ENCODE measurements at regions not wholly inside any gene's neighbourhood (a gene's known extent, or its start where the extent isn't known, plus 50 kb on each side); places are given as distances from the start of the nearest gene placed in this dataset.

DNA sequence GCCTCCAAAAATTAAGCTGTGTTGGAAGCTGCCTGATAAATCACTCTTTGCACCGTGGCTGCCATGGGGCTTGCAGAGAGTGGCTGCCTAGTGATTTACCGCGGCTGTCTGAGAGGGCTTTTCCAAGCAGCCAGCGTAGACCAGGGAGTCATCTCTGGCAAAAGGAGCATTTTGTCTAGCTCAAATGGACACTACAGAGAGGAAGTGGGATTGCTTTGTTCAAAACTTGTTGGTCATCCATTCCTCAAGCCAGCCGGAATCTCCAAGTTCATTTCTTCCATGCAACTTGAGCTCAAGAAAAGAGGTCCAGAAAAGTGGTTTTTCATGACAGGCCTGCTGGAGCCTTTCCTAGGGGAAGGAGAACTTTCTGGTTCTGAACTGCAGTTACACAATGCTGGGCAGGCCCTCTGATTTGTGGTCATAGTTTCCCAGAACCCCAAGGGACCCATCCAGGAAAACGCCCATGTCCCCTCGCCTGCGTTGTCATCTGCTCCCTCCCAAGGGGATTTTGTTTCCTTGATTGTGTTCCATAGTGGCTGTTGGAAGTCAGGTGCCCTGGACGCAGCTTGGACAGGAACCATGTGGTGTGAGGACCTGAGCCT lies 108.1 kb downstream of the TRIB2 start:
- no peaks in the 10 kb centered on the region for H3K36me3 Mint-ChIP-seq (ENCODE audit: low read depth)
- no peak overlapping the region for H3K4me3 Mint-ChIP-seq
- CTCF ChIA-PET = interaction anchor here (1.1 kb wide), 1 partner anchor 106 kb away, joined by 3 read pairs; no protein-coding TSS in a partner anchor
- intact Hi-C loops (cut with micrococcal nuclease) = no loop called here
- H3K27ac Mint-ChIP-seq = no peak overlapping the region
- POLR2A ChIA-PET = no interaction called here
- DNase-seq (no peak), ATAC-seq (no peak)
- H3K27me3 Mint-ChIP-seq = no peaks in the 10 kb centered on the region
- peaks cover 2% of the 10 kb centered on the region for H3K4me1 Mint-ChIP-seq (ENCODE audit: low read depth)
- TF ChIP-seq, protein P1, sequence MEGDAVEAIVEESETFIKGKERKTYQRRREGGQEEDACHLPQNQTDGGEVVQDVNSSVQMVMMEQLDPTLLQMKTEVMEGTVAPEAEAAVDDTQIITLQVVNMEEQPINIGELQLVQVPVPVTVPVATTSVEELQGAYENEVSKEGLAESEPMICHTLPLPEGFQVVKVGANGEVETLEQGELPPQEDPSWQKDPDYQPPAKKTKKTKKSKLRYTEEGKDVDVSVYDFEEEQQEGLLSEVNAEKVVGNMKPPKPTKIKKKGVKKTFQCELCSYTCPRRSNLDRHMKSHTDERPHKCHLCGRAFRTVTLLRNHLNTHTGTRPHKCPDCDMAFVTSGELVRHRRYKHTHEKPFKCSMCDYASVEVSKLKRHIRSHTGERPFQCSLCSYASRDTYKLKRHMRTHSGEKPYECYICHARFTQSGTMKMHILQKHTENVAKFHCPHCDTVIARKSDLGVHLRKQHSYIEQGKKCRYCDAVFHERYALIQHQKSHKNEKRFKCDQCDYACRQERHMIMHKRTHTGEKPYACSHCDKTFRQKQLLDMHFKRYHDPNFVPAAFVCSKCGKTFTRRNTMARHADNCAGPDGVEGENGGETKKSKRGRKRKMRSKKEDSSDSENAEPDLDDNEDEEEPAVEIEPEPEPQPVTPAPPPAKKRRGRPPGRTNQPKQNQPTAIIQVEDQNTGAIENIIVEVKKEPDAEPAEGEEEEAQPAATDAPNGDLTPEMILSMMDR (IDR thresholded peaks at IDR 0.05) = no peak
- no peaks in the 10 kb centered on the region for H3K9me3 Mint-ChIP-seq

DNA sequence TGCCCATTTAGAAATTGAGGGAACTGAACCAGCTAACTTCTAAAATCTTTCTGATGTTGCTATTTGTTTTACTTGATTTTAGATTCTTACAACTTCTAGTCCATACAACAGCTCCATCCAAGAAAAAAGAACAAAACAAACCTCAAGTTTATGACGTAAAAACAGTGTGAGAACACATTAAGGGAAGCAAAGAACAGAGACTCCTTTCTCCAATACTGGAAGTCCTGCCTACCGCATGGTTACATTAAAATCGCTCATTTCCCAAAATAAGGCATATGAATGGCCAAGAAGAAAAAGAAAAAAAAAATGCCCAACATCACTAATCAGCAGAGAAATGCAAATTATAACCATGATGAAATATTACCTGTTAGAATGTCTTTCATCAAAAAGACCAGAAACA lies 110.0 kb downstream of the TRIB2 start:
- Mint-ChIP-seq H3K9me3 (no peaks in the 10 kb centered on the region), H3K36me3 (ENCODE audit: low read depth) (no peaks in the 10 kb centered on the region), H3K4me3 (no peak overlapping the region), H3K4me1 (ENCODE audit: low read depth) (no peaks in the 10 kb centered on the region), H3K27me3 (no peaks in the 10 kb centered on the region), H3K27ac (no peak overlapping the region)
- POLR2A ChIA-PET = no interaction called here
- intact Hi-C loops (cut with micrococcal nuclease) = no loop called here
- no peak for DNase-seq
- TF ChIP-seq, protein P1 (IDR thresholded peaks at IDR 0.05) = no peak
- CTCF ChIA-PET = no interaction called here
- ATAC-seq = no peak

DNA sequence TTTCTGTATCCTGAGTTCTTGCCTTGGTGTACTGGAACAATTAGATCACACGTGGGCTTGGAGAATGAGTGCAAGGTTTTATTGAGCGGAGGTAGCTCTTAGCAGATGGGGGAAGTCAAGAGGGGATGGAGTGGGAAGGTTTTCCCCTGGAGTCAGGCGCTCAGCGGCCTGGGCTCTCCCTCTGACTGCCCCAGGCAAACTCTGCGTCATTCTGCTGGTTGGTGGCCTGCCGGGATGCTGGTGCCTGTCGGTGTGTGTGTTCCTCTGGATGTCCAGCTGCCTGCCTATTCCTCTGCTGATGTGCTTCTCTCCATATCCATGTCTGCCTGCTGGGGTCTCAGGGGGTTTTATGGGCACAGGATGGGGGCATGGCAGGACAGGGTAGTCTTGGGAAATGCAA lies 111.0 kb downstream of the TRIB2 start:
- DNase-seq (no peak), ATAC-seq (no peak)
- Mint-ChIP-seq H3K36me3 (ENCODE audit: low read depth) (no peaks in the 10 kb centered on the region), H3K4me3 (no peak overlapping the region), H3K4me1 (ENCODE audit: low read depth) (no peaks in the 10 kb centered on the region), H3K27me3 (peaks cover 4% of the 10 kb centered on the region), H3K27ac (no peak overlapping the region), H3K9me3 (no peaks in the 10 kb centered on the region)
- ChIA-PET POLR2A (interaction anchor here (0.6 kb wide), 1 partner anchor 15 kb away, joined by 3 read pairs; no protein-coding TSS in a partner anchor), CTCF (no interaction called here)
- TF ChIP-seq, protein P1 (IDR thresholded peaks at IDR 0.05) = no peak
- intact Hi-C loops (cut with micrococcal nuclease) = no loop called here

DNA sequence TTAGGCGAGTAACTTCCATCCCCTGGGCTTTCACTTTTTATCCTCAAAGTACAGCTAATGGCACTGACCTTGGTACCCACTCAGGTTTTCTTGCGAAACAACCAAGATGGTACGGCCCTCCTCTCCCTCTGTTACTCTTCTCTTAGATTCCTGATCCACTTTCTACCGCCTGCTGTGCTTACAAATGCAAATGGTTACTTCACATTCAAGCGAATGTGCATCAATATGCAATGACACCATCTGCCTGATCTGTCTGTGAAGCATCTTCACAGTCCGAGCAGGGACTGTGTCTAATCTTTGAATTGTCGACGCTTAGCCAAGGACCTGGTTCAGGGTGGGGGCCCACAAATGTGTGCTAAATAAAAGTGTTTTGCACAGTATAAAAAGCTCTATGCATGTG lies 112.2 kb downstream of the TRIB2 start:
- Mint-ChIP-seq H3K4me1 (ENCODE audit: low read depth) (no peaks in the 10 kb centered on the region), H3K27me3 (peaks cover 4% of the 10 kb centered on the region), H3K27ac (no peak overlapping the region), H3K9me3 (no peaks in the 10 kb centered on the region), H3K36me3 (ENCODE audit: low read depth) (no peaks in the 10 kb centered on the region), H3K4me3 (no peak overlapping the region)
- ATAC-seq = no peak
- ChIA-PET POLR2A (interaction anchor here (0.6 kb wide), 1 partner anchor 70 kb away, joined by 3 read pairs; no protein-coding TSS in a partner anchor), CTCF (no interaction called here)
- DNase-seq = no peak
- intact Hi-C loops (cut with micrococcal nuclease) = no loop called here
- TF ChIP-seq, protein P1 (IDR thresholded peaks at IDR 0.05) = no peak

DNA sequence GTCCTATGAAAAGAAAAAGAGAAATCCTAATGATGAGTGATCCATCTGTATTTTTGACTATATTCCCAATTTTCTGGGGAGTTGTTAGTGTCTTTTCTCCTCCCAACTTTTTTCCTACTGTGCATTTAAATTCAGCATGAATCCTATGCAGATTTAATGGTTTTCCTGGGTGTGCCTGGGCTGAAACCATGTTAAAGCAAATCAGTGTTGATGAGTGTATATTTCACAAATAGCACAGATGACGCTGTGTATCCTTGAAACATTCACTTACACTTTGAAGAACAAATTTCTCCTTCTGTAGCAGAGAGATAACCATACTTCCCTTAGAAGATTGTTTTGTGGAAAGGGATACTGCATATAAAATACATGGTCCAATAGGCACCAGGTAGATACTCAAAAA lies 114.3 kb downstream of the TRIB2 start:
- intact Hi-C loops (cut with micrococcal nuclease) = no loop called here
- Mint-ChIP-seq H3K36me3 (ENCODE audit: low read depth) (no peaks in the 10 kb centered on the region), H3K4me1 (ENCODE audit: low read depth) (no peaks in the 10 kb centered on the region), H3K27ac (no peak overlapping the region), H3K27me3 (peaks cover 9% of the 10 kb centered on the region), H3K9me3 (no peaks in the 10 kb centered on the region), H3K4me3 (no peak overlapping the region)
- TF ChIP-seq, protein P1 (IDR thresholded peaks at IDR 0.05) = no peak
- CTCF ChIA-PET = no interaction called here
- DNase-seq = no peak
- POLR2A ChIA-PET = no interaction called here
- no peak for ATAC-seq

All from activated CD8-positive, alpha-beta T cell treated with anti-CD3 and anti-CD28 coated beads for 36 hours (primary cell).